COLO829 (cell line): ENCODE measurements at regions not wholly inside any gene's neighbourhood (a gene's known extent, or its start where the extent isn't known, plus 50 kb on each side); places are given as distances from the start of the nearest gene placed in this dataset.
"Not testable (repeated sequence)": the region's sequence is repeated elsewhere in the genome, so short reads cannot be mapped to it uniquely, and the experiment has no call there.

Source experiments
- DNase-seq: peaks from one replicate; pipeline ENCODE4 v3.0.0; 2012; ENCODE audit warnings: low spot score

DNA sequence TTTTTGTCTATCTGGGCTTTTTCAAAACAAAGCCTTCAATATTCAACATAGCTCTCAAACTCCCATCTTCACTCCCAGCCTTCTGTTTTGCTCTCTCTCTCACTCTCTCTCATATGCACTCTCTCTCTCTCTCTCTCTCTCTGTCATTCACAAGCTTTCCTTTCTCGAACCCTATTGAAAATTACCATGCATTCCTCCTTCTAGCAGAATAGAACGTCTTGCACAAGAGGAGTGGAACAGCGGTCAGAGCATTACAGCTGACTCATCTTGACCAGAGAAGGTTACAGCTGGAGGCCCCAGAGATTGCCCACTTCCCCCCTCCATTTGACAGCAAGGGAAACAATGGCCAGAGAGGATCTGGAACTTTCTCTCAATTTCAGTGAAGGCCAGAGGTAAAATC, 51.0 kb upstream of the LIFR start:
- no peak for DNase-seq

DNA sequence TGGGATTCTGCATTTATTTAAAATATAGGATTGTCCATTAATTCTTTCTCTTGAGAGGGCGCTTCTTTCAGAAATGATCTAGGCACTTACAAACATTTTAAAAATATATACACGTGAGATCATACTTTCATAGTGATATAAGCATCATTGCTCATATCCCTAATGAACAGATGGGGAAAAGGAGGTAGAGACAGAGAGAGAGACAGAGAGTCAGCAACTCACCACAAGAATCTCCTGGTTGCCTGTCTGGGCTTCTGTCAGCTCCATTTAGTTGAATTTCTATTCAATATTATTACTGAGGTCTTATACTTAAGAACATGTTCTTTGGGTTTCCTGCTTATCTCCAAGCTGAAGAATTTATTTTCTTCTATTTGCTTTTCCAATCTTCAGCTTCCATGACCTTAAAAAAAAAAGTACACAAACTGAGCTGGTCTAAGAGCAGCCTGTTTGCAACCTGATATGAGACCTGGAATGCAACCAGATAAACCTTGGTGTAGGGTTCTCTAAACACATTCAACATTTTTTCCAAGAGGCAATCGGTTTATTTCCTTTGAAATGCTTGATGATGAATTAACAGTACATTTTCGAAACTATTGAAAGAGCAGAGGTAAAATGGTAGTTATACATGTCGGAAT, 51.6 kb upstream of the LIFR start:
- no peak for DNase-seq

DNA sequence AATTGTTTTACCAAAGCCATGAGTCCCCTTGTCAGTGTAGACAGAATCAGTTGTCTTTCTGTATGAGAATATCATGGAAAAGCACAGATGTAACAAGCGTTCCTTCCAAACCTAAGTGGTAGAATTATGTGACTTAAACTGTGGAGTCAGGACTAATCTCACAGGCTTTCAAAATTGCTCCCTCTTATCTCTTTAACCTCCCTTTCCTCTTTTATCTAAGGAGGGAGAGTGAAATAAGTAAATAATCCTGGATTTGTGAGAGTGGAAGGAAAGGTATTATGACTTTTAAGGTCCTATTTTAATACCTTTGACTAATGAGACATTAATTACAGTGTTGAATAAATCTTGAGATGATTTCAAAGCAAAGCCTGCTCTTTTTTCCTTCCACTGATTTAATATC, 52.4 kb upstream of the LIFR start:
- DNase-seq = no peak

DNA sequence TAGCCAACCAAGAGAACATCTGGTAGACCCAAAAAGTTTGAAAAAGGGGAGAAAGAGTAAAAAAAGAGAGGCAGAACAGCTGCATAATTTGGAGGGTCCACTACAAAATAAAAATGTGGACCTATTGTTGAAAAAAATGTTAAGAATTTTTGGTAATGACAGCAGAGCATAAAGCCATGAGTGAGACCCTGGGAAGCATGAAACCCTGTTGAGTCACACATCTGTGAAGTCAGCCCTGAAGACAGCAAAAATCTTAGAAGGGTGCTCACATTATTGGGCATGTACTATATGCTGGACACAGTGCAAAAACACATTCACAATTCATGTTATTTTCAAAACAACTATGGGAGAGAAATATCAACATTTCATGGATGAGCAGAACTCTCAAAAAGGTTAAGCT, 56.4 kb upstream of the LIFR start:
- no peak for DNase-seq

DNA sequence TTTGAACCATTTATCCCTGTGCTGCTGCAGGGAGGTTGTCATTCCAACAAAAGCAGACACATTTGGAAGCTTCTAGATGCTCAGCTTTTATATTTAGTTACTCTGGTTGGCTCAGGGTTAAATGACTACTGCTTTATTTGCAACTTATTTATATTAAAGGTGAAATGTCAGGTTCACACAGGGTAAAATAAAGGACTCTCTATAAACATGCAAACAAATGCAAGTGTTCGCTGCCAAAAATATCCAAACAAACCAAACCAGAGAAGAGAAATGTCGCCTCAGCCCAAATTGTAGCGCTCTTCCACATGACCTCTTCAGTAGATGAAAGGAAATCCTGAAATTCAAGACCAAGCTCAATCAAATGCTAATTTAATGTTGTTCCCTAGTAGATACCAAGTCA, 57.0 kb upstream of the LIFR start:
- DNase-seq = no peak

DNA sequence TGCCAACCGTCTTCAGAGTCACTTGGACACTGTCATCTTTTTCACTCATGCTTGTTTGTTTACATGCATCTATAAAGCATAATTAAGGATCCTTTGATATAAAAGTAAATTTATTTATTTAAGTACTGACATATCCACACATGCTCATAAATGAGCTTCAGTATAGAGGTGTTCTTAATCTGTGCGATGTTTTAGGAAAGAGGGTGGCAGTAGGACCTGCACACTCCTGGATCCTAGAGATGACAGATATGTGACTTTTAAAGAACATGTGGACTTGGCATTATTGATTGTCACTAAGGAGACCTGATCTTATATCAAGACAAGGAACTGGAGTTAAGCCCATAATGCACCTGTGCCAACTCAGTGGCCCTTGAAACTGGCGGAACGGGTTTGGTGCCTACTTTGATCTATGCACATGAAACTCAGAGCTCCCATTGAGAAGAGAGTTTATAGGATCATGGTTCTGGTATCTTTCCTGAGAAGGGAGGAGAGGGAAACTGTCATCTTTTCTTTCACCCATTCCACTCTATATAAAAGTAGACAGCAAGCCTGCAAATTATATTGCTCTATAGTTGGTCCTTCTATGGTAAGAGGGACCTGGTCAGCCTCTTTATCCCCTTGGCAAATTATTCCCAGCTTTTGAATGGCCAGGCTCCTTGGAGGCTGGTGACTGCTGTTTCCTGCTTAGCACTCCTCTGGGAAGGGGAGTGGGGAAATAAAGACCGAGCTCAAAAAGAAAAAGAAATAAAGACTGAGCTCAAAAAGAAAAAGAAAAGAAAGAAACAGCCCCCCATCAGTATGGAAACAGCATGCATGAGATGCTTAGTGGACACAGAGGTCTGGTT, 57.8 kb upstream of the LIFR start:
- no peak for DNase-seq

DNA sequence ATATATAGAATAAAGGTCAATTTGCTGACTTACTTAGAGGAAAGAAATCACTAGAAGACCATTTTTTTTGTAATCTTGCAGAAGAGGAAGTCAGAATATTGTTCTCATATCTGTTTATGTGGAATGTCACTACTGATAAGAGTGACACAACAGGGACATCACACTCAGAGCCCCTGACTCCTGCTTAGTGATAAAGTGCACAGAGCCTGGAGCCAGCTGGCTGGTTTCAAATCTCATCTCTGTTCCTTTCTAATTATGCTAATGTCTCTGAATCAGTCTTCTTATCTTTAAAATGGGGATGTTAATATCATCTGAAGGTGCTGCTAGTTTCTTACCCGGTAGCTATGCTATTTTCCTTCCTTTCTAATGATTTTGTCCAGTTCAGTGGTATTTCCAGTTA, 58.6 kb upstream of the LIFR start:
- no peak for DNase-seq

DNA sequence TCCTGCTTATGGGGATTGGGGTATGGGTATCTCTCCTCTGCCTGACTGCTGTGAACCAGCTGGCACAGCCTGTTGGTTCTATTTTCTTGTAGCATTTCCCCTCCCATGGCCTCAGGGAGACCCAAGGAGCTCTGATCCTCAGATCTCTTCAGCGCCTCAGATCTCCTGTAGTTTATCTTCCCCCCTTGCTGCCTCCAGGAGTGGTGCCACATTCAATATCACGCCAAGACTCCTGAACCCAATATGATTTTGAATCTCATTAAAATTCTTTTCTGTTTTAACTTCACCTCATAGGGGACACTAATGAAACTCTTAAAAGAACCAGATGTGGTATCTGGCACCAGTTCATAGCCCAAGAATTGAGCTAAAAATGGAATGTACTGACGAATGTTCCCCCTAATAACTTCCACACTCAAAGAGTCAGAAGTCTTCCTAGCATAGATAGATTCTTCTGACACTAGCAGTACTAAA, 59.6 kb upstream of the LIFR start:
- DNase-seq = no peak

DNA sequence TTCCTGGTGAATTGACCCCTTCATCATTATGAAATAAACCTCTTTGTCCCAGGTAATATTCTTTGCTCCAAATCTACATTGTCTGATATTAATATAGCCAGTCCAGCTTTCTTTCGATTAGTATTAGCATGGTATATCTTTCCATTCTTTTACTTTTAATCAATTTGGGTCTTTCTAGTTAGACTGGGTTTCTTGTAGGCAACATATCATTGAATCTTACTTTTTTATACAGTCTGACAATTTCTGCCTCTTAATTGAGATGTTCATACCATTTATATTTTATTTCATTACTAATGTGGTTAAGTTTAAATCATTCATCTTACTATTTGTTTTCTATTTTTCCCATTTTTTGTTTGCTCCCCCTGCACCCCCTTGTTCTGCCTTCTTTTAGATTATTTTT, 61.7 kb upstream of the LIFR start:
- no peak for DNase-seq

DNA sequence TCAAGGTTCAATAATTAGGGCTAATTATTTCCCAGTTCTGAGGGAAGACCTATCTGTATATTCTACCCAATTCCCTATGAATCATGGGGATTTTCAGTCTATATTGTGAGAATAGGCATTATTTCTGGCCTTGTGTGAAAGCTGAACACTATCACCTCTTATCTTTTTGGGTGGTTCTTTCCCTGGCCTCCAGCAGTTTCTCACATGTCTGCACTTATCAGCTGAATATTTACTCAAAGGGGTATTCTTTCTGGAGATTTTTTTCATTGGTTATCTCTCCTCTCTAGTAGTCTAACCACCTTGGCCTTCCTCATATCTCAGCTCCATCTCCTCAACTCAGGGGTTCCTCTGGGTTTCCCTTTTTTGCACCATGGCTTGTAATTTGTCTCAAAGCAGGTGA, 64.9 kb upstream of the LIFR start:
- no peak for DNase-seq

DNA sequence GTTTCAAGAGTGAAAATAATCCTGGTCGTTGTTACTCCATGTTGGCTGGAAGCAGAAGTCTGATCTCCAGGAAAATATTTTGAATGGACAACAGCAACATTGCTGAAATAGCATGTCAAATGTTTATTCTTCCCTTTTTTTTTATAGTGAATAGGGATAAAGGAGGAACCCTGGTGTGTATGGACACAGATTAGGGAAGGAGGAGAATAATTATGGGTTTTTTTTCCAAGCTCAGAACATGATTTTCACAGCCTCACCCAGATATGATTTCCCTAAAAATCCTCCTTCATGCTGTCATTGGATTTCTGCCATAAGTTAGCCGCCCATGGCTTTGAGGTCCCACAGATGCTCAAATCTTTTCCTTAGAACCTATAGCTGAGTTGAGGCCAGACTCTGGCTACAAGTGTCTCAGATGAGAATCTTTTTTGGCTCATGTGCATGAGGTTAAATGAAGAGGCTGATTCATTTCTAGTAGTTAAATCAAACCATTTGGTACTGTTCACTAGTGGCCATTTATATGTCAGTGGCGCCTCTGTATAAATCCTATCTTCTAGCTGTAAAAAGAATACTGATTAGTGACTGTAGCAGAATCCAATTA, 65.5 kb upstream of the LIFR start:
- DNase-seq = no peak

DNA sequence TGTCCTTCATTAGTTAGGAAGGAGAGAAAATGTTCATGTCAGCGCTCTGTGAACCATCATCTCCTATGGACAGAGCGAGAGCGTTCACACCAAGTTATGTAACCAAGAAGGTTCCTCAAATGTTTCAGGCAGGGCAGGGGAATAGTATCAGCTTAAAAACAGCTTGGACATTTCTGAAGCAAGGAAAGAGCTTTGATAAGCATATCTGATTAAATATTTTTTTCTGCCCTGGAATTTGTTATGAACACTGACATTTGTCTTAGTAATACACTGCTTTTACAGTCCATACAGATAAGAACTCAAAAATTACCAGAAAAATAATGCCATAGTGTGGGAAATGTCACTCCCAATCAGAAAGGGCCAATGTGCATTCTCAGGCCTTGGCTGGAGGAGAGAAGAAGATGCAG, 66.3 kb upstream of the LIFR start:
- DNase-seq = no peak

DNA sequence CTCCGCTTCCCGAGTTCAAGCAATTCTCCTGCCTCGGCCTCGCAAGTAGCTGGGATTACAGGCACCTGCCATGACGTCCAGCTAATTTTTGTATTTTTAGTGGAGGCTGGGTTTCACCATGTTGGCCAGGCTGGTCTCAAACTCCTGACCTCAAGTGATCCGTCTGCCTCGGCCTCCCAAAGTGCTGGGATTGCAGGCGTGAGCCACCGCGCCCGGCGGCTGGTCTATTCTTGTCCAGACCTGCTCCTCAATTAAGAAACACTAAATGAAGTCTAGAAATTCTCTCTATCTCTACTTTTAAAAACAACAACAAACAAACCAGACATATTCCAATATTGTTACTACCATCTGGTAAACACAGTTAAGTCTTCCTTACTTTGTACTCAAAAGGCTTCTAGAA, 68.1 kb upstream of the LIFR start:
- DNase-seq = not testable (repeated sequence)

DNA sequence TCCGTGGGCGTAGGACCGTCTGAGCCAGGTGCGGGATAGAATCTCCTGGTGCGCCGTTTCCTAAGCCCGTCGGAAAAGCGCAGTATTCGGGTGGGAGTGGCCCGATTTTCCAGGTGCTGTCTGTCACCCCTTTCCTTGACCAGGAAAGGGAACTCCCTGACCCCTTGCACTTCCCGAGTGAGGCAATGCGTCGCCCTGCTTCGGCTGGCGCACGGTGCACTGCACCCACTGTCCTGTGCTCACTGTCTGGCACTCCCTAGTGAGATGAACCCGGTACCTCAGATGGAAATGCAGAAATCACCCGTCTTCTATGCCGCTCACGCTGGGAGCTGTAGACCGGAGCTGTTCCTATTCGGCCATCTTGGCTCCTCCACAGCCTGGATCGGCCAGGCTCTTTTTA, 74.9 kb upstream of the LIFR start:
- DNase-seq = not testable (repeated sequence)

DNA sequence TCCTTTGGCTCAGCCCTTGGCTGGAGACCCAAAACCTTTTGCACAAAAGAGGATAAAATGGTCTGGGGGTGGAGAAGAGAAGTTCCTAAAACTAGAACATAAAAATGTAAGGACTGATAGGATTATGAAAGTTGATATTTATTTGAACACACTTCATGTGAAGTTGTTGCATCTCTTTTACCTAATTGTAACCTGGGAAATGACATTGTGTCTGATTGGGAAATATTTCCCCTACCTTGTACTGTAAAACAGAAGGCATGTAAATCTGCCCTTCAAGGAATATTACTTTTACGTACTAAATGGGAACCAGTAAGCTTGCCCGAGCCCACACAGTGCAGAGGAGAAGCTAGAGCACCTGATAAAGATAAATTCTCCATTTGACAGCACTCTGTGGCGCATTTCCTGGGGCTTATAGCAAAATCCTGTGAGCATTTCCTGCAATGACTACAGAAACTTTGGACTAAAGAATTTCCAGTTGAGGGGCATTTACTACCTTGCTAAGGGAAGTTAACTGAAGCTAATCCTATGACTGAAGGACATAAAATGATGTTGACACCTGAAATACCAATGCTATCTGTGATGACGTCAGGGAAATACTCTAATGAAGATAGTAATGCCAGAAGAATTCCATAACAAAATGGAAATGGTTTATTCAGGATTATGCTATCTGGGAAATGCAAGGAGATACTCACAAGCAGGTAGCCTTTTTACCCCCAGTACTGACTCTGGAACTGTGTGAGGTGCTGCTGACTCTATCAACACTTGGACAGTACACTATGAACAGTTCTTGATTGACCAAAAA, 78.3 kb upstream of the LIFR start:
- DNase-seq = no peak

DNA sequence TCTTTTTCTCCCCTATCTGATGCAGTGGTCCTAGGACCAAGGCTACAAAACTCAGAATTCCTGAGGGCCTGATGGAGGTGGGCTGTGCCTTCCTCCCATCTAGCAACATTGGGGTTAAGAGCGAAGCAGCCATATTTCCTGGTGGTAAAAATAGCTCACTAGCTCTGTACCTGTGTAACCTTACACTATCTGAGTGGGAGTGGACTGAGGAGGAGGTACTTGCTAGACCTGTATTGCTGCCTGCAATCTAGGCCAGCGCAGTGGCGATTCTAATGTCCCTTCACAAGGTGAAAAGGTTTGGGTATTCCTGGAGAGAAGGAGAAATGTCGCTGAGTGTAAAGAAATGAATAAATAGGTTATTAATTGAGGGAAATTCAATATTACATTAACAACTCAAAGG, 80.2 kb upstream of the LIFR start:
- DNase-seq = no peak

DNA sequence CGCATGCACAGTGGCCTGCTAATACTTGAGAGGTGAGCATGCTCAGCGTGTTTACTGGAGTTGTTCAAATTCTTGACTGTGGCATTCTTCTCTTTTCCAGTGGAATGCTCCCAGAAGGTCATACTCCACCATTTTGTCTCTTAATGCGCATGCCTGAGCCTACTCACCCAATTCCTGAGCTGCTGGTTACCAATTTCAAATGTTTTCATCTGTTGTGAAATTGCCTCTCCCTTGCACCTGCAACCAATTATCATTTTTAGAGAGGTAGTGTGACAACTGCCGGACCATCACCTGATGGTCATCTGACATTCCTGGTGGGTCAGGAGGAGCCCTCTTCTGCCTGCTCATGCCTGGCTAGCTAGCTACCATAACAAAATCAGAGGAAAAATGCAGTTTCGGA, 82.2 kb upstream of the LIFR start:
- DNase-seq = no peak

DNA sequence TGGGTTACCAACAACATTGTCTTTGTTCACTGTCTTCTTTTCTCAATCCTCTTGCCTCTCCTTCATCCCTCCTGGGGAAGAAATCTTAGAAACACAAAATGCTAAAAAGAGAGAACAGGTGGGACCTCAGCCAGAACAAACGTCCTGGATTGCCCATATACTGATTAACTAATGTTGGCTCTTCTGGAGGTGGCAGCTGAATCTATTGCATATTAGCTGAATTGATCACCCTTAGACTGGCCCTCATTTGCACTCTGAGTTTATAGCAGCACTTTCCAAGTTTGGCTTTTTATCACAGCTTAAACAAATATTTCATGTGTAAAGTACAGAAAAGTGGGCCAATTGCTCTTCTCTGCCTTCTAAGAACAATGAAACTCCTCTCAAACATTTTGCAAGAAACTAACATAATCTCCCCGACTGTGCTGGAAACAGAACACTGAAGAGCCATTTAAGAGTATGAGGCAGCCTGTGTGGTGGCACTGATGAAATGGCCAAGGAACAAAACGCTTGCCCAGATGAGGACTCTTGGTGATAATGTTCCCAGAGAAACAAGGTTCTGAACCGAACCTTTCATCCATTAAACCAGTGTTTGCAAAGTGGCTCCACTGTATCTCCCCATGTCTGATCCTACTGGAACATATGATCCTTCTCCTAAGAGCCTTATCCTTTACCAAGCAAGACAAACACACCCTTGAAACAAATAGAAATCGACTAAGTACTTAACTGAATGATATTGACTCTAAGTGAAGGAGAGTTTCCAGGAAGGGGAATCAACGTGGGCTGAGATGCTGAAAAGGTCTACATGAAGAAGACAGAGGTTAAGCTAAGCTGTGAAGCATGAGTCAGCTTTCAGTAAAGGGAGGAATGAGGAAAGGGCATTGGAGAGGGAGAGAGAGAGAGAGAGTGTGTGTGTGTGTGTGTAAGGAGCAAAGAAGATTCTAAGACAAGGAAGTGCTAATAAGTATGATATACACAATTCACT, 83.2 kb upstream of the LIFR start:
- no peak for DNase-seq

DNA sequence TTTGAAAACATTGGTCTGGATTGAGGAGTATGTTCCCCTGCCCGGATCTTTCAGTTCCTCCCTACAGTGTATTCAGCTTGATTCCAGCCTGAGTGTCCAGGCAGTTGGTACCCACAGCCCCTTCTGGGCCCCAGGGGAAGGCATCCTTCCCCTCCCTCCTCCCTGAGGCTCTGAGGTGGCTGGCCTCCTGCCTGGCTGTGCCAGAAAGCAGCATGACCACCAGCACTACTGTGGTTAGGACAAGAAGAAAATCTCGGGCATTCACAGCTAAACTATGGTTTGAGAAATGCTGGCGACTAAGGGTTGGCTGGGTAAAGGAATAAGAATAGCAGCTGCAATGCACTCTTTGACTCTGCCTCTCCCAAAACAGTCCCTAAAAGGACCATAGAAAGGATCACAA, 84.6 kb upstream of the LIFR start:
- DNase-seq = no peak

DNA sequence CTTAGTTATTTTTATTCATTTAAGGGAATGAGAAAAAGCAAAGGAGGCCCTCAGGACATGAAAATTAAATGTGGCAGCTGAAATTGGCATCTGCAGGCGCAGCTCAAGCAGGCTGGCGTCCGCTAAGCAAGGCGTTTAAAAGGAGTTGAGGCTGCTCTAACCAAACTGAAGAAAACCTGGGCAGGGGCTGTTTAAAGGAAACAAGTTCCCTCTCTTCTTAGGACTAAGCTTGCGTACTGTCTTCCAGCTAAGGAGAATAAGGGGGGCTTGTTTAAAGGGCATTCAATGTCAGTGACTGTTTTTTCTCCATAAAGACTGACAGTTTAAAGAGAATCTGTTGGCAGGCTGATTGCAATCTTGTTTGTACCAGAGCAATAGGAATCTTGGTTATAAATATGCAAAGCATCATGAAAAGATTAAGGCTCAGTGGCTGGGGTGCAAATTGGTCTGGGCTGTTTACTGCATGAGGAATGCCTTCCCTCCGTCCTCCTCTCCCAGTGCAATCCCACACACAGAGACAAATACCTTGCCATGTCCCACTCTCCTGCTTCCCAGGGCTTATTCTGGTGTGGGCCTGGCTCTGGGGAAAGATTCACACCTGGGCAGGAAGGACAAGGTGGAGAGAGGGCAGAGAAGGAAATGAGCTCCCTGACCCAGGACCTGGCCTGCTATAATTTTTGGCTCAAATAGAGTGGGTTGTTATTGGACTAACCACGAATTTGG, 85.9 kb upstream of the LIFR start:
- DNase-seq = no peak

DNA sequence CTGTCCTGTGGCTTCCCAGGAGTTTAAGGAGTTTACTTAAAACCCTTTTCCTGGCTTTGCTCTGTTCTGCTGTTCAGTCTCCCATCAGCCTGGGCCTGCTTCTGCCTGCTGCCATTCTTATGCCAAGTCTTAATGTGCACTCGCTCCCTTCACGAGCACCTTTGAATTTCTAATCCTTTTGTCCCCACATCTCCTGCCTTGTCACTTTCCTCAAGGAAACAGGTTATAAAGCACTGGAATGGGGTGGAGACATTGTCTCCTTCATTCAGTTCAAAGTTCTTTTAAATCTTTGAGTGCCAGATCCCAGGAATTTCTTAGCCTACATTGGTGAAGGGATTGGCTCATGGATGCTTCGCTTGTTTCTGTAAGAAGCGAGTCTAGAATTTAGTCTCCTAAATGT, 87.2 kb upstream of the LIFR start:
- no peak for DNase-seq
